OCI-LY7 (cell line): ENCODE measurements at regions not wholly inside any gene's neighbourhood (a gene's known extent, or its start where the extent isn't known, plus 50 kb on each side); places are given as distances from the start of the nearest gene placed in this dataset.

Experiments used
- EZH2phosphoT487 ChIP-seq: fragments of 200-600 bp; sonication (generic); IDR thresholded peaks from 2 replicates; pipeline ENCODE4 v1.6.1; 2018; ENCODE audit warnings: low read depth, borderline replicate concordance, mild to moderate bottlenecking, mixed run types, antibody characterized with exemption, low read length, moderate library complexity, mixed read lengths
- TF ChIP-seq, protein P1 (sequence below): fragments of 200-600 bp; sonication (generic); conservative IDR thresholded peaks from 2 replicates; pipeline ENCODE4 v1.5.1; 2014; ENCODE audit warnings: mild to moderate bottlenecking, antibody characterized with exemption, low read length, moderate library complexity, mixed read lengths

GRCh38 chr1:57704811-57705210, 281.0 kb upstream of the DAB1 start:
- TF ChIP-seq, protein P1, sequence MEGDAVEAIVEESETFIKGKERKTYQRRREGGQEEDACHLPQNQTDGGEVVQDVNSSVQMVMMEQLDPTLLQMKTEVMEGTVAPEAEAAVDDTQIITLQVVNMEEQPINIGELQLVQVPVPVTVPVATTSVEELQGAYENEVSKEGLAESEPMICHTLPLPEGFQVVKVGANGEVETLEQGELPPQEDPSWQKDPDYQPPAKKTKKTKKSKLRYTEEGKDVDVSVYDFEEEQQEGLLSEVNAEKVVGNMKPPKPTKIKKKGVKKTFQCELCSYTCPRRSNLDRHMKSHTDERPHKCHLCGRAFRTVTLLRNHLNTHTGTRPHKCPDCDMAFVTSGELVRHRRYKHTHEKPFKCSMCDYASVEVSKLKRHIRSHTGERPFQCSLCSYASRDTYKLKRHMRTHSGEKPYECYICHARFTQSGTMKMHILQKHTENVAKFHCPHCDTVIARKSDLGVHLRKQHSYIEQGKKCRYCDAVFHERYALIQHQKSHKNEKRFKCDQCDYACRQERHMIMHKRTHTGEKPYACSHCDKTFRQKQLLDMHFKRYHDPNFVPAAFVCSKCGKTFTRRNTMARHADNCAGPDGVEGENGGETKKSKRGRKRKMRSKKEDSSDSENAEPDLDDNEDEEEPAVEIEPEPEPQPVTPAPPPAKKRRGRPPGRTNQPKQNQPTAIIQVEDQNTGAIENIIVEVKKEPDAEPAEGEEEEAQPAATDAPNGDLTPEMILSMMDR, result no peak
- no peak for TF ChIP-seq EZH2phosphoT487
